H1 (cell line): ENCODE measurements at regions not wholly inside any gene's neighbourhood (a gene's known extent, or its start where the extent isn't known, plus 50 kb on each side); places are given as distances from the start of the nearest gene placed in this dataset.

Source experiments
- CBX8 ChIP-seq: fragments of 300-800, 300-1000 bp; sonication (generic); IDR thresholded peaks from 2 replicates; pipeline ENCODE4 v1.7.1; 2016; ENCODE audit warnings: low read depth, low read length, borderline replicate concordance
- CREB1 ChIP-seq: IDR thresholded peaks from 2 replicates; pipeline ENCODE4 v1.6.1; 2012; ENCODE audit warnings: inconsistent platforms
- NRF1 ChIP-seq: IDR thresholded peaks from 2 replicates; pipeline ENCODE4 v1.6.1; 2011; ENCODE audit warnings: mild to moderate bottlenecking, low read depth, low read length, improper control_type of control experiment
- POLR2A ChIP-seq, 2 experiments: IDR thresholded peaks; 1 replicate in 1 of 2; 2 replicates in 1 of 2; pipeline ENCODE4 v1.6.1; 2011; ENCODE audit warnings: low read depth in 2 of 2, low read length in 2 of 2, mild to moderate bottlenecking in 2 of 2; ENCODE audit errors: control extremely low read depth in 1 of 2
- TF ChIP-seq, protein P1 (sequence below), 3 experiments: IDR thresholded peaks; 1 replicate in 2 of 3; 2 replicates in 1 of 3; pipeline versions ENCODE4 v1.5.1 to v1.6.1; 2011; ENCODE audit warnings: low read length in 3 of 3, mild to moderate bottlenecking in 3 of 3, inconsistent platforms in 2 of 3, low read depth in 1 of 3, moderate library complexity in 1 of 3; ENCODE audit not compliant: insufficient read depth in 1 of 3; ENCODE audit errors: control extremely low read depth in 1 of 3
- TF ChIP-seq, protein P2 (sequence below): IDR thresholded peaks from 2 replicates; pipeline ENCODE4 v1.6.1; 2011; ENCODE audit warnings: low read length, improper control_type of control experiment

DNA sequence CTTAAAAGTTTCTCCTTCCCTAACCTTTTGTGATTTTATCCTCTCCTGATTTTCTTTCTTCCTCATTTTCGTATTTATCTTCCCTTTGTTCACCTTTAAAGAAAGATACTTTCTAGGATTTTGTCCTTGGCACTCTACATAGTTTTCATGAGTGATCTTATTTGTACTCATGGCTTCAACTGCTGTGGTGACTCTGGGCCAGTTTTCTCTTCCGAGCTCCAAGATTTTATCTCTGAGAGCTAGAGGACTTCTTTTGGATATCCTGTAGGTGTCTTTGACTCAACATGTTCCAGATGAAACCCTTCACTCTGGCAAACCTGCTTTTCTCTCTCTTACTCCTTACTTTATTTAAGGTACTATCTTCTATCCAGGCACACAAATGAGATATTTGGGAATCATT, 53.7 kb upstream of the MACF1 start:
- TF ChIP-seq NRF1 (no peak), POLR2A (IDR thresholded peaks at IDR 0.05; ENCODE audit: control extremely low read depth in 1 of 2, low read depth in 2 of 2, low read length in 2 of 2) (no peak), CREB1 (no peak), CBX8 (no peak)
- TF ChIP-seq, protein P1, sequence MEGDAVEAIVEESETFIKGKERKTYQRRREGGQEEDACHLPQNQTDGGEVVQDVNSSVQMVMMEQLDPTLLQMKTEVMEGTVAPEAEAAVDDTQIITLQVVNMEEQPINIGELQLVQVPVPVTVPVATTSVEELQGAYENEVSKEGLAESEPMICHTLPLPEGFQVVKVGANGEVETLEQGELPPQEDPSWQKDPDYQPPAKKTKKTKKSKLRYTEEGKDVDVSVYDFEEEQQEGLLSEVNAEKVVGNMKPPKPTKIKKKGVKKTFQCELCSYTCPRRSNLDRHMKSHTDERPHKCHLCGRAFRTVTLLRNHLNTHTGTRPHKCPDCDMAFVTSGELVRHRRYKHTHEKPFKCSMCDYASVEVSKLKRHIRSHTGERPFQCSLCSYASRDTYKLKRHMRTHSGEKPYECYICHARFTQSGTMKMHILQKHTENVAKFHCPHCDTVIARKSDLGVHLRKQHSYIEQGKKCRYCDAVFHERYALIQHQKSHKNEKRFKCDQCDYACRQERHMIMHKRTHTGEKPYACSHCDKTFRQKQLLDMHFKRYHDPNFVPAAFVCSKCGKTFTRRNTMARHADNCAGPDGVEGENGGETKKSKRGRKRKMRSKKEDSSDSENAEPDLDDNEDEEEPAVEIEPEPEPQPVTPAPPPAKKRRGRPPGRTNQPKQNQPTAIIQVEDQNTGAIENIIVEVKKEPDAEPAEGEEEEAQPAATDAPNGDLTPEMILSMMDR (IDR thresholded peaks at IDR 0.05; ENCODE audit: control extremely low read depth in 1 of 3, insufficient read depth in 1 of 3, low read depth in 1 of 3, low read length in 3 of 3) = no peak
- TF ChIP-seq, protein P2, sequence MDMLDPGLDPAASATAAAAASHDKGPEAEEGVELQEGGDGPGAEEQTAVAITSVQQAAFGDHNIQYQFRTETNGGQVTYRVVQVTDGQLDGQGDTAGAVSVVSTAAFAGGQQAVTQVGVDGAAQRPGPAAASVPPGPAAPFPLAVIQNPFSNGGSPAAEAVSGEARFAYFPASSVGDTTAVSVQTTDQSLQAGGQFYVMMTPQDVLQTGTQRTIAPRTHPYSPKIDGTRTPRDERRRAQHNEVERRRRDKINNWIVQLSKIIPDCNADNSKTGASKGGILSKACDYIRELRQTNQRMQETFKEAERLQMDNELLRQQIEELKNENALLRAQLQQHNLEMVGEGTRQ = no peak
